Right atrium auricular region (tissue), 2 donors: ENCODE measurements at regions not wholly inside any gene's neighbourhood (a gene's known extent, or its start where the extent isn't known, plus 50 kb on each side); places are given as distances from the start of the nearest gene placed in this dataset.

Source experiments
- DNase-seq: peaks from one replicate; pipeline ENCODE4 v3.0.0-alpha.2; 2019; ENCODE audit warnings: low spot score
- H3K27ac ChIP-seq, 2 donors: fragments of 200-600 bp; sonication (generic); 1 replicate in 1 of 2; 2 replicates in 1 of 2; pipeline ENCODE4 v1.5.1; 2016 to 2019
- H3K27me3 ChIP-seq, 2 donors: fragments of 200-600 bp; sonication (generic); one replicate each; pipeline versions ENCODE4 v1.5.1 to v1.6.0; 2017 to 2019
- H3K36me3 ChIP-seq: fragments of 200-600 bp; sonication (generic); one replicate; pipeline ENCODE4 v1.5.1; 2016
- H3K4me1 ChIP-seq, 2 donors: fragments of 200-600 bp; sonication (generic); one replicate each; pipeline versions ENCODE4 v1.5.1 to v1.6.0; 2017 to 2019
- H3K4me3 ChIP-seq, 2 donors: fragments of 200-600 bp; sonication (generic); 1 replicate in 1 of 2; 2 replicates in 1 of 2; pipeline ENCODE4 v1.5.1; 2017 to 2019; ENCODE audit warnings: mild to moderate bottlenecking in 1 of 2, moderate library complexity in 1 of 2
- H3K9me3 ChIP-seq, 2 donors: fragments of 200-600 bp; sonication (generic); one replicate each; pipeline ENCODE4 v1.5.1; 2019
- TF ChIP-seq, protein P1 (sequence below), 2 donors: fragments of 200-600 bp; sonication (generic); IDR thresholded peaks; one replicate each; pipeline ENCODE4 v1.5.1; 2019; ENCODE audit warnings: antibody characterized with exemption in 2 of 2

DNA sequence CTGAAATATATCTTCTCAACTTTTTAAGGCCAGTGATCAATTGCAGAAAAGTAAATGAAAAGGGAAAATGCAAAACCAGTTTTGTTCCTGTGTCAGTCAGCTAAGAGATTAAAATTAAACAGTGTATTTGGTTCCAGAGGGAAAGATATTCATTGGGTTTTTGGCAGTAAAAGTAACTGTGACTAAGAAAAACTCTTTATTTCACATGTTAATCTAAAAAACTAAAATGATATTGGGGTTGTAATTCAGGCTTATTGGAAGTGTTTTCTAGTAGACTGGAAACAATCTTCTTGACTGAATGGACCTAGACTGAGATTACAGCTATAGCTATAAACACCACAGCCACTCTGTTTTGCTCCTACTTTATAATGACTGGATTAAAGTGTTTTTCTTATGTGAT lies 413.9 kb downstream of the ADGRL2 start:
- TF ChIP-seq, protein P1, sequence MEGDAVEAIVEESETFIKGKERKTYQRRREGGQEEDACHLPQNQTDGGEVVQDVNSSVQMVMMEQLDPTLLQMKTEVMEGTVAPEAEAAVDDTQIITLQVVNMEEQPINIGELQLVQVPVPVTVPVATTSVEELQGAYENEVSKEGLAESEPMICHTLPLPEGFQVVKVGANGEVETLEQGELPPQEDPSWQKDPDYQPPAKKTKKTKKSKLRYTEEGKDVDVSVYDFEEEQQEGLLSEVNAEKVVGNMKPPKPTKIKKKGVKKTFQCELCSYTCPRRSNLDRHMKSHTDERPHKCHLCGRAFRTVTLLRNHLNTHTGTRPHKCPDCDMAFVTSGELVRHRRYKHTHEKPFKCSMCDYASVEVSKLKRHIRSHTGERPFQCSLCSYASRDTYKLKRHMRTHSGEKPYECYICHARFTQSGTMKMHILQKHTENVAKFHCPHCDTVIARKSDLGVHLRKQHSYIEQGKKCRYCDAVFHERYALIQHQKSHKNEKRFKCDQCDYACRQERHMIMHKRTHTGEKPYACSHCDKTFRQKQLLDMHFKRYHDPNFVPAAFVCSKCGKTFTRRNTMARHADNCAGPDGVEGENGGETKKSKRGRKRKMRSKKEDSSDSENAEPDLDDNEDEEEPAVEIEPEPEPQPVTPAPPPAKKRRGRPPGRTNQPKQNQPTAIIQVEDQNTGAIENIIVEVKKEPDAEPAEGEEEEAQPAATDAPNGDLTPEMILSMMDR (IDR thresholded peaks at IDR 0.05), result no peak
- H3K4me1 ChIP-seq, result no peaks in the 10 kb centered on the region
- H3K9me3 ChIP-seq, result no peaks in the 10 kb centered on the region
- no peaks in the 10 kb centered on the region for H3K36me3 ChIP-seq
- H3K27me3 ChIP-seq, result no peaks in the 10 kb centered on the region
- no peak overlapping the region for H3K27ac ChIP-seq
- H3K4me3 ChIP-seq, result no peak overlapping the region
- no peak for DNase-seq

DNA sequence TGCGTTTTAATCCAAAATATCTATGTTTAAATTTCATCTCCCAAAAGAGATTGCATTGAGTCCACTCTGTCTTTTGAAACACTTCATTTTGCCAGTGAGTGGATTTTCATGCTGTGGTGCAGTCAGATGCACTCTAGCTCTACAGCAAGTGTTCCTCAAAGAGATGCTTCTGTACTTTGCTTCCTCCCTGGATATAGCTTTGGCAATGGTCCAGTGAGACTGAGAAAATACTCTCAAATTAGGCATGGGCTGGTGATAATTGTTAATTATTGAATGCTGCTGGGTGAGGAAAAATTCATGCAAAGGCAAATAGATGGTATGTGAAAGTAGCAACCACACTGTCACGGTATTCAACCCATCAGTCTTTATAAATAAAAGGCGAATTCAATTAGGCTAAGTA lies 396.9 kb downstream of the ADGRL2 start:
- TF ChIP-seq, protein P1 (IDR thresholded peaks at IDR 0.05), result no peak
- H3K4me1 ChIP-seq, result no peaks in the 10 kb centered on the region

DNA sequence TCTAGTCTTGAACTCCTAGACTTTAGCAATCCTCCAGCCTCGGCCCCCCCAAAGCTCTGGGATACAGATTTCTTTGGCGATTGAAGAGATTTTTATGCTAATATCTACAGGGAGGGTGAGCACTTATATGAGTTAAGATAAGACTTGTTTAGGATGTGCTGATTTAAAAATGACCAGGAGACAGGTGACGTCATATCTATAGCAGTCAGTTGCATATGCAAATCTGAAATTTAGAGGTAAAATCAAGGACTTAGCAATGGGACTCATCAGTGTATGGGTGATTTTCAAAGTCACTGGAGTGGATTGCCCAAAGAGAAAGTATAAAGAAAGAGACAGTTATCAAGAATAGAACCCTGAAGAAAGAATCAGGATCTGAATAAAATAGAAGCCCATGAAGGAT lies 394.5 kb downstream of the ADGRL2 start:
- TF ChIP-seq, protein P1 (IDR thresholded peaks at IDR 0.05), result no peak

More for the DNA sequence above, 396.9 kb downstream of the ADGRL2 start:
- Histone ChIP-seq H3K9me3 (no peaks in the 10 kb centered on the region), H3K36me3 (no peaks in the 10 kb centered on the region), H3K4me3 (no peak overlapping the region), H3K27ac (no peak overlapping the region), H3K27me3 (no peaks in the 10 kb centered on the region)
- no peak for DNase-seq

DNA sequence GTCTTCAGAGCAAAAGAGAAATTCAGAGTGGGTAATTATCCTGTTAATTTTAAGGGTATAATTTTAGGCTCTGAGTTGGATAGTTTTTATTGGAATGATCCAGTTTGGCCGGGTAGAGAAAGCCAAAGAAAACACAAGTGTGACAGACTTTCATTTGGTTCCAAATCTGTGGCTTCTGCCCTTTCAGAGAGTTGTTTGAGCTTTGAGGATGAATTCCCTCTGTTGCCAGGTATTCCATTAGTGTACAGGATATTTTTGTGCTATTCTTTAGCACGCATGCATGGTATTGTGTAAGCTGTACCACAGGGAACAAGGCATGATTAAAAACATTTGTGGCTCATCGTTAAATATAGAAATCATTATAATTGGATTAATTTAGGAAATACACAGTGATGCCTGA lies 384.4 kb downstream of the ADGRL2 start:
- Histone ChIP-seq H3K27ac (no peak overlapping the region), H3K27me3 (no peaks in the 10 kb centered on the region), H3K36me3 (no peaks in the 10 kb centered on the region), H3K4me1 (no peaks in the 10 kb centered on the region), H3K4me3 (no peak overlapping the region), H3K9me3 (no peaks in the 10 kb centered on the region)
- TF ChIP-seq, protein P1 (IDR thresholded peaks at IDR 0.05), result no peak
- no peak for DNase-seq

More for the DNA sequence above, 394.5 kb downstream of the ADGRL2 start:
- Histone ChIP-seq H3K9me3 (no peaks in the 10 kb centered on the region), H3K4me3 (no peak overlapping the region), H3K36me3 (no peaks in the 10 kb centered on the region), H3K27me3 (no peaks in the 10 kb centered on the region), H3K27ac (no peak overlapping the region), H3K4me1 (no peaks in the 10 kb centered on the region)
- no peak for DNase-seq

DNA sequence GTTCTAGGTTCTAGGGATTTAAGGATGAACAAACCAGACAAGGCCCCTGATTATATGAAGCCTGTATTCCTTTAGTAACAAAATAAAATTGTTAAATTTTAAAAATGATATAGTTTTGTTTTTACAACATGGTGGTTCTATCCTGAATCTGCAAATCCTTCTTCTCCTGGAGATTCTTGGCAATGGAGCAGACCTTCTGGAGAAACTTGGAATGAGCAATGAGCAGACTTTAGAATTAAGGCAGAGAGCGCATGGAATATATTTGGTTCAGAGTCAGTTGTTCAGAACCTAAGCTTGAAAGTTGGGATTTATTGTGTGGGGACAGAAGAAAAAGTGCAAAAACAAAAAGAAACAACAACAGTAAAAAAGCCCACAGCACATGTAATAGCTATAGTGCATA lies 381.1 kb downstream of the ADGRL2 start:
- Histone ChIP-seq H3K27me3 (no peaks in the 10 kb centered on the region), H3K4me1 (no peaks in the 10 kb centered on the region), H3K27ac (no peak overlapping the region), H3K36me3 (no peaks in the 10 kb centered on the region), H3K4me3 (no peak overlapping the region), H3K9me3 (no peaks in the 10 kb centered on the region)
- DNase-seq, result no peak
- TF ChIP-seq, protein P1 (IDR thresholded peaks at IDR 0.05), result no peak

DNA sequence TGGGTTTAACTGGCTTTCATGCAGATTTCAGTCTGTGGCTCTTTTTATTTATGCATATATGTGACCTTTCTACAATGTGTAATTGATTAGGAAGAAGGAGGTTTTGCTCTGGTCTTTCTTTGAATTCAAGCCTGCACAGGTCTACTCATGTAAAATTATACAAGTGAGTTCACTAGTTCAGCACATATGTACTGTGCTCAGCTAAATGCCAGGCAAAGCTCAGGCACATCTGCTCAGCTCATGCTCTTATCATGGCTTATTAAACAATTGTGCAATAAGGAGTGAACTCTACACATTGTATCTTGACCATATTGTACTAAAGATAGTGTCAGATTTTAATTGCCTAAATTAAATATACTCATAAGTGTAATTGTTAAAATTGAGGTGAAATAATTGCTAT lies 378.4 kb downstream of the ADGRL2 start:
- H3K4me1 ChIP-seq, result no peaks in the 10 kb centered on the region
- H3K4me3 ChIP-seq, result no peak overlapping the region
- H3K36me3 ChIP-seq, result no peaks in the 10 kb centered on the region
- no peaks in the 10 kb centered on the region for H3K9me3 ChIP-seq
- DNase-seq, result no peak
- TF ChIP-seq, protein P1 (IDR thresholded peaks at IDR 0.05), result no peak
- no peak overlapping the region for H3K27ac ChIP-seq
- no peaks in the 10 kb centered on the region for H3K27me3 ChIP-seq
